HCT116 (cell line): ENCODE measurements at regions not wholly inside any gene's neighbourhood (a gene's known extent, or its start where the extent isn't known, plus 50 kb on each side); places are given as distances from the start of the nearest gene placed in this dataset.

ENCODE experiments used
- ATAC-seq: fragments of 200-7000 bp; cut with Tn5 transposase; 2 replicates; pipeline ENCODE4 v1.9.1; 2020; ENCODE audit warnings: mild to moderate bottlenecking, moderate library complexity
- BruUV-seq: library from RNA; stranded (reverse); fragments of 400-500 nt; replicated peaks from 2 replicates; lab custom pipeline; 2021; lab: Mats Ljungman, UMichigan
- CTCF ChIA-PET: fragments of 300-600 bp; sonication (Branson Sonifier 250); formaldehyde crosslinking; loops from one replicate; lab custom pipeline; 2021; ENCODE audit warnings: antibody characterized with exemption; lab: Charles Lee
- POLR2A ChIA-PET: fragments of 300-600, 350-600 bp; sonication (Branson Sonifier 250); formaldehyde crosslinking; loops from one replicate; lab custom pipeline; 2021; ENCODE audit warnings: antibody characterized with exemption; lab: Charles Lee
- RAD21 ChIA-PET, 2 experiments: fragments of 300-600 bp; sonication (Branson Sonifier 250); formaldehyde crosslinking; loops; one replicate each; lab custom pipeline; 2023; ENCODE audit warnings: low total read pairs in 2 of 2; ENCODE audit not compliant: uncharacterized antibody in 2 of 2, unreplicated experiment in 2 of 2, low non-redundant PET in 1 of 2; lab: Charles Lee
- DNase-seq: peaks from one replicate; pipeline ENCODE4 v3.0.0-alpha.2; 2010; ENCODE audit warnings: low read depth, low spot score
- H2AFZ ChIP-seq: fragments of 200-600 bp; shearing (Covaris generic), sonication (generic); 2 replicates; pipeline ENCODE4 v1.6.1; 2017; ENCODE audit warnings: low read depth, mixed run types, mixed read lengths, antibody characterized with exemption, low read length; ENCODE audit not compliant: poor library complexity, severe bottlenecking
- H3K27ac ChIP-seq: 2 replicates; pipeline ENCODE4 v1.5.1; 2012; ENCODE audit warnings: low read depth, low read length
- H3K27me3 ChIP-seq: fragments of 200-600 bp; sonication (generic); 2 replicates; pipeline ENCODE4 v1.6.1; 2016; ENCODE audit warnings: mixed run types, low read length, mixed read lengths; ENCODE audit not compliant: insufficient read depth
- H3K36me3 ChIP-seq, 2 experiments: fragments of 200-500 bp in 1 of 2; fragments of 200-600 bp in 1 of 2; sonication (Bioruptor generic) in 1 of 2; sonication (generic) in 1 of 2; 2 replicates each; pipeline versions ENCODE4 v1.5.1 to v1.6.1; 2014 to 2016; ENCODE audit warnings: low read length in 2 of 2, inconsistent platforms in 1 of 2, mixed read lengths in 1 of 2, mixed run types in 1 of 2; ENCODE audit not compliant: insufficient read depth in 2 of 2, control insufficient read depth in 1 of 2
- H3K4me1 ChIP-seq, 2 experiments: fragments of 200-600 bp in 1 of 2; sonication (generic) in 1 of 2; 2 replicates each; pipeline versions ENCODE4 v1.5.1 to v1.6.1; 2012 to 2017; ENCODE audit warnings: low read length in 2 of 2, inconsistent platforms in 1 of 2, mild to moderate bottlenecking in 1 of 2, mixed read lengths in 1 of 2, mixed run types in 1 of 2, moderate library complexity in 1 of 2; ENCODE audit not compliant: insufficient read depth in 2 of 2, control insufficient read depth in 1 of 2
- H3K4me2 ChIP-seq: fragments of 200-600 bp; sonication (generic); 2 replicates; pipeline ENCODE4 v1.6.1; 2017; ENCODE audit warnings: mixed run types, low read length, mixed read lengths
- H3K4me3 ChIP-seq, 2 experiments: fragments of 200-600 bp in 1 of 2; sonication (generic) in 1 of 2; replicated peaks in 1 of 2; 2 replicates each; pipeline ENCODE4 v1.5.1; 2011 to 2016; ENCODE audit warnings: low read length in 2 of 2, control low read depth in 1 of 2, low read depth in 1 of 2, mild to moderate bottlenecking in 1 of 2, mixed read lengths in 1 of 2, mixed run types in 1 of 2
- H3K79me2 ChIP-seq: fragments of 200-600 bp; sonication (generic); 2 replicates; pipeline ENCODE4 v1.6.1; 2017; ENCODE audit warnings: mild to moderate bottlenecking, mixed run types, low read length, moderate library complexity, mixed read lengths; ENCODE audit not compliant: insufficient read depth
- H3K9ac ChIP-seq: fragments of 200-600 bp; sonication (generic); 2 replicates; pipeline ENCODE4 v1.6.1; 2016; ENCODE audit warnings: low read length, mixed read lengths
- H3K9me2 ChIP-seq: fragments of 200-600 bp; sonication (generic), shearing (Covaris generic); 2 replicates; pipeline ENCODE4 v1.6.1; 2017; ENCODE audit warnings: mixed run types, mild to moderate bottlenecking, moderate library complexity; ENCODE audit not compliant: insufficient read depth
- H3K9me3 ChIP-seq, 2 experiments: fragments of 200-500 bp in 1 of 2; fragments of 200-600 bp in 1 of 2; sonication (Bioruptor generic) in 1 of 2; sonication (generic) in 1 of 2; 2 replicates each; pipeline ENCODE4 v1.6.1; 2014 to 2017; ENCODE audit warnings: low read length in 2 of 2, mixed read lengths in 2 of 2, inconsistent platforms in 1 of 2, low read depth in 1 of 2, mild to moderate bottlenecking in 1 of 2, mixed run types in 1 of 2, moderate library complexity in 1 of 2; ENCODE audit not compliant: control insufficient read depth in 1 of 2, insufficient read depth in 1 of 2
- H4K20me1 ChIP-seq: fragments of 200-600 bp; sonication (generic), shearing (Covaris generic); 2 replicates; pipeline ENCODE4 v1.6.1; 2017; ENCODE audit warnings: mixed run types, mild to moderate bottlenecking, moderate library complexity; ENCODE audit not compliant: insufficient read depth
- ATF3 ChIP-seq: IDR thresholded peaks from 2 replicates; pipeline ENCODE4 v1.6.1; 2012
- CBX3 ChIP-seq: IDR thresholded peaks from 2 replicates; pipeline ENCODE4 v1.6.1; 2012; ENCODE audit warnings: low read depth
- CTCF ChIP-seq, 3 experiments: fragments of 200-600 bp in 1 of 3; sonication (generic) in 1 of 3; IDR thresholded peaks in 2 of 3; conservative IDR thresholded peaks in 1 of 3; 2 replicates each; pipeline ENCODE4 v1.5.1; 2012 to 2017; ENCODE audit warnings: low read depth in 2 of 3, low read length in 2 of 3, antibody characterized with exemption in 1 of 3, borderline replicate concordance in 1 of 3, control low read depth in 1 of 3, mild to moderate bottlenecking in 1 of 3, mixed read lengths in 1 of 3, mixed run types in 1 of 3, moderate library complexity in 1 of 3; ENCODE audit not compliant: insufficient read depth in 1 of 3
- ELF1 ChIP-seq: IDR thresholded peaks from 2 replicates; pipeline ENCODE4 v1.6.1; 2012; ENCODE audit warnings: low read depth, borderline replicate concordance
- EZH2 ChIP-seq: fragments of 200-600 bp; sonication (generic); IDR thresholded peaks from 2 replicates; pipeline ENCODE4 v1.6.1; 2017; ENCODE audit warnings: antibody characterized with exemption, mixed run types
- JUND ChIP-seq: IDR thresholded peaks from 2 replicates; pipeline ENCODE4 v1.6.1; 2012
- MAX ChIP-seq: IDR thresholded peaks from 2 replicates; pipeline ENCODE4 v1.6.1; 2012
- POLR2AphosphoS5 ChIP-seq: IDR thresholded peaks from 2 replicates; pipeline ENCODE4 v1.6.1; 2011; ENCODE audit warnings: mild to moderate bottlenecking, low read depth, low read length, moderate library complexity
- REST ChIP-seq: IDR thresholded peaks from 2 replicates; pipeline ENCODE4 v1.6.1; 2012; ENCODE audit warnings: low read depth
- SRF ChIP-seq: IDR thresholded peaks from 2 replicates; pipeline ENCODE4 v1.6.1; 2012; ENCODE audit warnings: low read depth
- ZFX ChIP-seq: fragments of 450-650 bp; IDR thresholded peaks from 2 replicates; pipeline ENCODE4 v1.6.1; 2017
- ZNF274 ChIP-seq: fragments of 200-500 bp; sonication (Bioruptor generic); IDR thresholded peaks from 2 replicates; pipeline ENCODE4 v1.6.1; 2014; ENCODE audit warnings: mild to moderate bottlenecking, low read depth, low read length, inconsistent platforms
- intact Hi-C: fragments of 100-400 bp; cut with micrococcal nuclease; formaldehyde crosslinking; loops from 2 replicates; pipeline ENCODE4 v1.10.0; 2022

- DNase-seq, result no peak
- Histone ChIP-seq H3K27ac (no peak overlapping the region), H2AFZ (no peak overlapping the region), H3K9me3 (no peaks in the 10 kb centered on the region), H3K27me3 (0 out of 2 replicates have a peak, but pooled peaks cover 3% of the 10 kb centered on the region), H3K9me2 (no peaks in the 10 kb centered on the region), H4K20me1 (0 out of 2 replicates have a peak, but pooled peaks cover 3% of the 10 kb centered on the region), H3K4me3 (no peak overlapping the region)
- POLR2A ChIA-PET, result no interaction called here
- ATAC-seq, result no peak
- TF ChIP-seq MAX (no peak), ELF1 (no peak), SRF (no peak), ZFX (no peak), CTCF (IDR thresholded peaks at IDR 0.05 in 2 of 3, conservative IDR thresholded peaks at IDR 0.05 in 1 of 3; ENCODE audit: borderline replicate concordance in 1 of 3, insufficient read depth in 1 of 3, low read depth in 2 of 3, low read length in 2 of 3) (no peak), CBX3 (no peak), ATF3 (no peak), ZNF274 (no peak), POLR2AphosphoS5 (no peak), REST (no peak), JUND (no peak), EZH2 (no peak)
- TF ChIP-seq, all 23 proteins: peak for 0
- H3K9ac ChIP-seq, result no peak overlapping the region
- intact Hi-C loops, result no loop called here
- no TSS peak for BruUV-seq
- H3K79me2 ChIP-seq, result no peaks in the 10 kb centered on the region
- no peaks in the 10 kb centered on the region for H3K4me1 ChIP-seq
- ChIA-PET CTCF (no interaction called here), RAD21 (no interaction called here)
- no peak overlapping the region for H3K4me2 ChIP-seq
- H3K36me3 ChIP-seq, result no peaks in the 10 kb centered on the region
Observed at GRCh38 chr4:79198951-79199587, 126.8 kb downstream of the NAA11 start.
